ENCODE measurements at regions not wholly inside any gene's neighbourhood (a gene's known extent, or its start where the extent isn't known, plus 50 kb on each side); places are given as distances from the start of the nearest gene placed in this dataset.

GRCh38 chr20:7250337-7250736 lies 482.9 kb downstream of the BMP2 start:
- DNase-seq (ENCODE audit: low read depth, low spot score) = no peak

- no peak for DNase-seq (ENCODE audit: low read depth, low spot score)
Measured at GRCh38 chr20:7257099-7257498, 489.6 kb downstream of the BMP2 start.

GRCh38 chr20:7257692-7258466 lies 490.4 kb downstream of the BMP2 start:
- DNase-seq (ENCODE audit: low read depth, low spot score) = no peak

GRCh38 chr20:7262803-7263202 lies 495.3 kb downstream of the BMP2 start:
- DNase-seq (ENCODE audit: low read depth, low spot score) = no peak

GRCh38 chr20:7264137-7264536 lies 496.7 kb downstream of the BMP2 start:
- no peak for DNase-seq (ENCODE audit: low read depth, low spot score)

GRCh38 chr20:7269452-7269851 lies 502.0 kb downstream of the BMP2 start:
- DNase-seq (ENCODE audit: low read depth, low spot score) = no peak

- no peak for DNase-seq (ENCODE audit: low read depth, low spot score)
Measured at GRCh38 chr20:7272512-7272911, 505.0 kb downstream of the BMP2 start.

- DNase-seq (ENCODE audit: low read depth, low spot score) = no peak
Measured at GRCh38 chr20:7274870-7275269, 507.4 kb downstream of the BMP2 start.

GRCh38 chr20:7275645-7276237 lies 508.3 kb downstream of the BMP2 start:
- no peak for DNase-seq (ENCODE audit: low read depth, low spot score)

GRCh38 chr20:7285918-7286556 lies 518.6 kb downstream of the BMP2 start:
- DNase-seq (ENCODE audit: low read depth, low spot score) = peak; percentile 89

GRCh38 chr20:7291323-7291943 lies 523.9 kb downstream of the BMP2 start:
- DNase-seq (ENCODE audit: low read depth, low spot score) = no peak

- DNase-seq (ENCODE audit: low read depth, low spot score) = no peak
Measured at GRCh38 chr20:7291946-7292345, 524.5 kb downstream of the BMP2 start.

GRCh38 chr20:7294816-7295360 lies 527.4 kb downstream of the BMP2 start:
- no peak for DNase-seq (ENCODE audit: low read depth, low spot score)

GRCh38 chr20:7301807-7302206 lies 534.3 kb downstream of the BMP2 start:
- DNase-seq (ENCODE audit: low read depth, low spot score) = no peak

- DNase-seq (ENCODE audit: low read depth, low spot score) = no peak
Measured at GRCh38 chr20:7302250-7302649, 534.8 kb downstream of the BMP2 start.

GRCh38 chr20:7305976-7306375 lies 538.5 kb downstream of the BMP2 start:
- no peak for DNase-seq (ENCODE audit: low read depth, low spot score)

GRCh38 chr20:7308163-7308562 lies 540.7 kb downstream of the BMP2 start:
- no peak for DNase-seq (ENCODE audit: low read depth, low spot score)

- no peak for DNase-seq (ENCODE audit: low read depth, low spot score)
Measured at GRCh38 chr20:7313047-7313446, 545.6 kb downstream of the BMP2 start.

GRCh38 chr20:7323957-7324356 lies 556.5 kb downstream of the BMP2 start:
- DNase-seq (ENCODE audit: low read depth, low spot score) = no peak

GRCh38 chr20:7327810-7328209 lies 560.3 kb downstream of the BMP2 start:
- DNase-seq (ENCODE audit: low read depth, low spot score) = no peak

- no peak for DNase-seq (ENCODE audit: low read depth, low spot score)
Measured at GRCh38 chr20:7330850-7331249, 563.4 kb downstream of the BMP2 start.

GRCh38 chr20:7332169-7332568 lies 564.7 kb downstream of the BMP2 start:
- no peak for DNase-seq (ENCODE audit: low read depth, low spot score)

Measured in smooth muscle cell of the brain vasculature (primary cell).